ENCODE measurements at regions not wholly inside any gene's neighbourhood (a gene's known extent, or its start where the extent isn't known, plus 50 kb on each side); places are given as distances from the start of the nearest gene placed in this dataset.
"Not testable (repeated sequence)": the region's sequence is repeated elsewhere in the genome, so short reads cannot be mapped to it uniquely, and the experiment has no call there.

GRCh38 chr10:38364073-38364472, 269.9 kb downstream of the ZNF37A start:
- TF ChIP-seq POLR2A (IDR thresholded peaks at IDR 0.05; ENCODE audit: low read depth, low read length); FOXM1 (IDR thresholded peaks at IDR 0.05; ENCODE audit: low read depth, low read length); CHD4 (IDR thresholded peaks at IDR 0.05); ELK1 (IDR thresholded peaks at IDR 0.05; ENCODE audit: low read depth, low read length): not testable (repeated sequence)
